Activated T-cell treated with anti-CD3 and anti-CD28 coated beads, Interleukin-2, amount 50 U/mL, for 24 hours (primary cell): ENCODE measurements at regions not wholly inside any gene's neighbourhood (a gene's known extent, or its start where the extent isn't known, plus 50 kb on each side); places are given as distances from the start of the nearest gene placed in this dataset.

Experiments used
- DNase-seq: peaks from one replicate; pipeline ENCODE4 v3.0.0-alpha.2; 2020
- H3K27ac Mint-ChIP-seq: 2 replicates; pipeline ENCODE4 v1.8.0; 2020; ENCODE audit warnings: mild to moderate bottlenecking, mixed read lengths
- H3K27me3 Mint-ChIP-seq: 2 replicates; pipeline ENCODE4 v1.8.0; 2020; ENCODE audit warnings: mixed read lengths
- H3K36me3 Mint-ChIP-seq: 2 replicates; pipeline ENCODE4 v1.8.0; 2020; ENCODE audit warnings: low read depth, mixed read lengths
- H3K4me1 Mint-ChIP-seq: 2 replicates; pipeline ENCODE4 v1.8.0; 2020; ENCODE audit warnings: low read depth, mixed read lengths
- H3K4me3 Mint-ChIP-seq: 2 replicates; pipeline ENCODE4 v1.8.0; 2020; ENCODE audit warnings: mild to moderate bottlenecking, moderate library complexity, mixed read lengths
- H3K9me3 Mint-ChIP-seq: 2 replicates; pipeline ENCODE4 v1.8.0; 2020; ENCODE audit warnings: mixed read lengths

DNA sequence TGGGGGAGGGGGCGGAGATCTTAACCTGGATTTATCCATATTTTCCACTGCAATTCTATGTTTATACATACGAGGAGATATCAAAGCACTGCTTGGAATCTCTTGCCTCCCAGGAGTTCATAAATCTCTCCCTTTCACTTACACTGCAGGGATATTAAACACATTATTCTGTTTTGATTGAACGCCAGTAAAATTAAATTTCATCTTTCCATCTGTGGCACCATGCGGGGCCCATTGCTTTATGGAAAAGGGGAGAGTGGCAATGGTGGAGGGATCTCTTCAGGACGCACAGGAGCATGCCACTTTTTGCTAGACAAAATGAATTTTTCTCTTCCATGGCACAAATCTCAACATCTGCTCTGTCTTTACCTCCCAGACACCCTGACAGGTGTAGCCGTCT is 648.0 kb upstream of the PLXNA2 start:
- no peak overlapping the region for H3K4me3 Mint-ChIP-seq
- no peaks in the 10 kb centered on the region for H3K27me3 Mint-ChIP-seq
- no peak overlapping the region for H3K27ac Mint-ChIP-seq
- DNase-seq, result no peak
- no peaks in the 10 kb centered on the region for H3K36me3 Mint-ChIP-seq
- H3K9me3 Mint-ChIP-seq, result no peaks in the 10 kb centered on the region
- H3K4me1 Mint-ChIP-seq, result no peaks in the 10 kb centered on the region

DNA sequence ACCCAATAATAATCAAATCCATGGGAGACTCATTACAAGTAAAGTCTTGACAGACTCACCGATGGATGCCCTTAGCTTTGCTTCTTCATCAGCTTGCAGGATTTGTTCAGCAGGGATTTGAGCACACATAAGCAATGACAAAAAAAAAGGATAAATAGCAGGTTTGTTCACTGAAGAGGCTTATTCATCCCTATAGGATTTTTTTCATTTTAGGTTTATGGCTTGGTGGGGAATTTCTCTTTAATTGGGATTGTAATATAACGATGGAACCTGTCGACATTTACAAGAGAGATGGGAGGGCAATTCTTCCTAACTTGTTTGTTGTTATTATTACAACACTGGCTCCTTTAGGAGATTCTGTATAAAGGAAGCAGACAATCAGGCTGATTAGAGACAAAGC is 649.1 kb upstream of the PLXNA2 start:
- Mint-ChIP-seq H3K4me1 (no peaks in the 10 kb centered on the region), H3K27ac (no peak overlapping the region), H3K36me3 (no peaks in the 10 kb centered on the region), H3K4me3 (no peak overlapping the region), H3K27me3 (no peaks in the 10 kb centered on the region), H3K9me3 (no peaks in the 10 kb centered on the region)
- DNase-seq, result no peak

DNA sequence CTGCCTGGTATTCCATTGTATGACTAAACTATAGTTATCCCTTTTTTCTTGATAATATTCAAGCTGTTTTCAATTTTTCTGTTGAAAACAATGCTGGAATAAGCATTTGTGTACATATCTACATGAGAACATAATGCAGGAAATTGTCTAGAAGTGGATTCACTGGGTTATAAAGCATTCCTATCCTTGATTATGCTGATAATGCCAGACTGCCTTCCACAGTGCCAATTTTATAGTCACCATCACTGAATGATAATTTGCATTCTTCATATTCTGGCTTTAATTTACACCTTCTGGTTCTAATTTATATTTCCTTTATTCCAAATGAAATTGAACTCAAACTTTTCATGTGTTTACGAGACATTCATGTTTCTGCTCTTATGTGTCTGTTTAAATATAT is 651.0 kb upstream of the PLXNA2 start:
- Mint-ChIP-seq H3K4me1 (no peaks in the 10 kb centered on the region), H3K36me3 (no peaks in the 10 kb centered on the region), H3K9me3 (peaks cover 2% of the 10 kb centered on the region), H3K4me3 (no peak overlapping the region), H3K27ac (no peak overlapping the region), H3K27me3 (peaks cover 2% of the 10 kb centered on the region)
- no peak for DNase-seq

DNA sequence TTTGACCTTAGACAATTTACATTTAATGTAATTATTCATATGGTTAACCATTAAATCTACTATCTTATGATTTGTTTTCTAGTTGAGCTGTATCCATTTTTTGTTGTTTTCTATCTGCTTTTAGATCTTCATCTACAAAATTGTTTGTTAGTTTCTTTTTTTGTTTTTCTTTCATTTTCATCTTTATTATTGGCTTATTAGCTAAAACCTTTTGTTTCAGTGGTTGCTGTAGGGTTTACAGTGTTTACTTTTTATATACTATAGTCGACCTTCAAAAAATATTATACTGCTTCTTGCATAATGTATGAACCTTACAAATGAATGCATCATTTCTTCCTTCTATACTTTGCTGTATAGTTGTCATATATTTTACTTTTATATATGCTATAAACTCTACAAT is 651.6 kb upstream of the PLXNA2 start:
- no peaks in the 10 kb centered on the region for H3K36me3 Mint-ChIP-seq
- no peak overlapping the region for H3K4me3 Mint-ChIP-seq
- peaks cover 2% of the 10 kb centered on the region for H3K27me3 Mint-ChIP-seq
- no peaks in the 10 kb centered on the region for H3K4me1 Mint-ChIP-seq
- H3K9me3 Mint-ChIP-seq, result peaks cover 2% of the 10 kb centered on the region
- no peak for DNase-seq
- no peak overlapping the region for H3K27ac Mint-ChIP-seq

DNA sequence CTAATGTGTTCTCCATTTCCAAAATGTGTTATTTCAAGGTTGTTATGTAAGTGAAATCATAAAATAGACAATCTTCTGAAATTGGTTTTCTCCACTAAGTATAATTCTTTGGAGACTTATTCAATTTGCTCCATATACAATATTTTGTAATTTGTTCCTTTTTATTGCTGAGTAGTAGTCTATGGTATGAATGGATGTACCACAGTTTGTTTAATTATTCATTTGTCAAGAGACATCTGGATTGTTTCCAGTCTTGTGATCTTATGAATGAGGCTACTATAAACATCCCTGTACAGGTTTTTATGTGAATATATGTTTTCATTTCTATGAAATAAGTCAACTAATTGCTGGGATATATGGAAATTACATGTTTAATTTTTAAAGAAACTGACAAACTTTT is 652.6 kb upstream of the PLXNA2 start:
- H3K27ac Mint-ChIP-seq, result no peak overlapping the region
- no peak overlapping the region for H3K4me3 Mint-ChIP-seq
- no peak for DNase-seq
- peaks cover 2% of the 10 kb centered on the region for H3K27me3 Mint-ChIP-seq
- H3K9me3 Mint-ChIP-seq, result peaks cover 2% of the 10 kb centered on the region
- H3K4me1 Mint-ChIP-seq, result no peaks in the 10 kb centered on the region
- H3K36me3 Mint-ChIP-seq, result no peaks in the 10 kb centered on the region

DNA sequence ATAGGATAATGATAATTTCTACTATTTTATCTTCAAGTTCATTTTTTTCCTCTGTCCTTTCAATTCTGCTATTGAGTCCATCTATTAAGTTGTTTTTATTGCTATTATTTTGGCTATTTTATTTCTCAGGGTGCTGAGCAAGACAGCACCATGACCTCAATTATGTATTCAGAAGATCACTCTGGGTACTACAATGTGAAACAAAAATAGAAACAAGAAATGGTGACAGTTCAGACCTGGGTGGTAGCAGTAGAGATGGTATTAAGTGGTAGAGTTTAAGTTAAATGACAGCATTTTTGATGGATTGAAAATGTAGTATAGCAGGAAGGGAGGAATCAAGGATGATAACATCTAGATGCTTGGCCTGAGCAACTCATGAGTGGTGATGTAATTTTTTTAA is 655.3 kb upstream of the PLXNA2 start:
- Mint-ChIP-seq H3K27me3 (peaks cover 6% of the 10 kb centered on the region), H3K4me1 (no peaks in the 10 kb centered on the region), H3K27ac (no peak overlapping the region), H3K4me3 (no peak overlapping the region), H3K9me3 (peaks cover 2% of the 10 kb centered on the region), H3K36me3 (no peaks in the 10 kb centered on the region)
- no peak for DNase-seq

DNA sequence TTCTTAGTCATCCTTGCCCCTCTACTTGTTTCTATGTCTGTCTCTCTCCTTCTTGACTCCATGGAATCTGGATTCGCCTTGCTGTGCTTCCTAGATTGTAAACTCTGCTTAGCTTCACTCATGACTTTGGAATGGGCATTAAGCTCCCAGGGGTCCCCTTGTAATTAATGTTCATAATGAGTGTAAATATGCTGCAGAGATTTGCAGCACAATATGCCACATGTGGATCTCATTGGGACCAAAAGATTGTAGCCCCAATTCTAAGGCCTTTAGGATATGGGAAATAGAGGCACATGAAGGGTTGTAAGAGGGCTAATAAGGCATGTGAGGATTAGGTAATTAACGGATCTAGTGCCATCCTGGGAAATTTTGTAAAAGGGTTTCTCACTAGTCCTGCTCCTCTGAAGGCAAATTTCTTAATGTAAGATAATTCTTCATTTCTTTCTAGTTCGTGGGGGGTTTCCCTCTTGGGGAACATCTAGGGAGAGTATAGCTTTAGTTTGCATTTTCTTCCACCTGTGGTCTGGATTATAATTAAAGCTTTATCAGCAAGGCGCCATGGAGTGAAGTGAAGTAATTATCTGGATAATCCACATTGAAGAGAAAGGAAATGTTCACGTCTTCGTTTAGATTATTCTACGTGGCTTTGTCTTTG is 659.2 kb upstream of the PLXNA2 start:
- no peak overlapping the region for H3K27ac Mint-ChIP-seq
- DNase-seq, result no peak
- peaks cover 6% of the 10 kb centered on the region for H3K27me3 Mint-ChIP-seq
- no peaks in the 10 kb centered on the region for H3K36me3 Mint-ChIP-seq
- peaks cover 2% of the 10 kb centered on the region for H3K9me3 Mint-ChIP-seq
- H3K4me3 Mint-ChIP-seq, result no peak overlapping the region
- no peaks in the 10 kb centered on the region for H3K4me1 Mint-ChIP-seq

DNA sequence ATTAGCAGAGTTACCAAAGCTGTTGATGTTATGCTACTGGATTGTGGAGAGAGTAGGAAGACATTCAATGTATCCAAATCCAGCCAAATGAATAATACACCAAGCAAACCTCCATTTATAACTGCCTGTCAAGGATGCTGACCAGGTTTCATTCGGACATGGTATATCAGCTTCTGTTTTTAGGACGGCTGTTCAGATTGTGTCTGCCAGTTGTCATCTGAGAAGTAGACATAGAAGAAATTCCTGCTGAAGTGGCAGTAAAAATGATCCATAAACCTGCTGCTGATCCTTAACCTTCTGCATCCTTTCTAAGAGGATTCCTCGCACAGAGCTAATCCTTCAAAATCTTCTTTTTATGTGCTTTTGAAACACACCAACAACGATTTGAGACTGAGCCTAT is 663.6 kb upstream of the PLXNA2 start:
- Mint-ChIP-seq H3K36me3 (no peaks in the 10 kb centered on the region), H3K9me3 (no peaks in the 10 kb centered on the region), H3K4me3 (no peak overlapping the region), H3K27me3 (peaks cover 10% of the 10 kb centered on the region), H3K4me1 (no peaks in the 10 kb centered on the region), H3K27ac (no peak overlapping the region)
- no peak for DNase-seq

DNA sequence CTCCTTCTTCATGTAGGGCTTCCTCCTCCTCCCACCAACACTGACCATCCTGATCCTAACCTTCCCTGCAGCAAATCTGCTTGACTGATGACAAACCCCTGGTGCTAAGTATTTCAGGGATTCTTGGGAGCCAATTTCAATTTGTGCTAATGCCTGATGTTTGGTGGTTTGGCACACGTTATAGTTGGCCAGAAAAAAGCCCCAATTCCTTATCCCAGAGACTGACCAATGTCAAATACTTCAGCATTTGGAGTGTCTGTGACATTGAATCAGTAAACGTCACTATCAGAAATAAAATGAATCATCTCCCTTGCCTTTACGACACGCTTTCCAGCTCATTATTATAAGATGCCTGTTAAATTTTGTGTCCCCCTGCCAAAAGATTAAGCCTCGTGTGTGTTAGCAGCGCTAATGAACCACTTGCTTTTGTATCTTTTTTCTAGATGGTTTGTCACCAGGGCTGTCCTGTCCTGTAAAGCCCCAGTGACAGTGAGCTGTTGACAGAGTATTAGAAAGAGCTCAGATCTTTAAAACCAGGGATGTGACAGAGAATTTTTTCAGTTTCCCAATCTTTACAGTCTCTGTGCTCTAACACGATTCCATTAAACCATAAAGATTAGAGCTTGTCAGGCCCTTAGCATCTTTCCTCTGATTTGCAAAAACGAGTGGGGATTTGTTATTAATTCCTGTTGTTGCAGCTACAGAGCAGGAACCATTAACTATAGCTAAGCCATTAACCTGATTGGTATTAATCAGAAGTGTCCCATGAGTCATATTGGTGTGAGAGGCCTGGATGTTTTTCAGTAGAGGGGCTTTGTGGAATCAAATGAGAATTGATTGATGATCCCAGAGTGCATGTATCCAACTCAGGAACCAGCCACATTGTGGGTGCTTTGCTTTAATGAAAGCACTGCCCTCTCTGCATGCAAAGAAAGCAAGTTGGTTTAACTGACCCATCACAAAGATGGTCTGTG is 665.1 kb upstream of the PLXNA2 start:
- Mint-ChIP-seq H3K36me3 (no peaks in the 10 kb centered on the region), H3K9me3 (peaks cover 2% of the 10 kb centered on the region), H3K27me3 (peaks cover 6% of the 10 kb centered on the region), H3K4me3 (no peak overlapping the region), H3K4me1 (no peaks in the 10 kb centered on the region), H3K27ac (no peak overlapping the region)
- no peak for DNase-seq

DNA sequence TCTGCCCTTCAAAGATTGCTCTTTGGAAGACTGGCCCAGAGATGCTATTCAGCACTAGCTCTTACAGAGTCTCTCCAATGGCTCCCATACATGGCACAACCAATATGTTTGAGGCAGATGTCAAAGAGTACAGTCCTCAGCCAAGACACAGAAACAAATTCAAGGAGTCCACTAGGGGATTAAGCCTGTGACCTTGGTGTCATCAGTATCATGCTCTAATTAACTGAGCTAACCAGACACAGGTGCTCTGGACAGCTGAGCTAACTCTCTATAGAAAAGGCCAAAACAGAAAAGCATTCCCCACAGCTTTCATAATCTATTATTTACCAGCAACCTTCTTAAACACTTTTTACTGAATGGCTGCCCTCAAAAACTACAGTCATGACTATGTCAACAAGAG is 666.0 kb upstream of the PLXNA2 start:
- Mint-ChIP-seq H3K4me1 (no peaks in the 10 kb centered on the region), H3K27me3 (peaks cover 6% of the 10 kb centered on the region), H3K27ac (no peak overlapping the region), H3K36me3 (no peaks in the 10 kb centered on the region), H3K4me3 (no peak overlapping the region), H3K9me3 (peaks cover 2% of the 10 kb centered on the region)
- DNase-seq, result no peak

DNA sequence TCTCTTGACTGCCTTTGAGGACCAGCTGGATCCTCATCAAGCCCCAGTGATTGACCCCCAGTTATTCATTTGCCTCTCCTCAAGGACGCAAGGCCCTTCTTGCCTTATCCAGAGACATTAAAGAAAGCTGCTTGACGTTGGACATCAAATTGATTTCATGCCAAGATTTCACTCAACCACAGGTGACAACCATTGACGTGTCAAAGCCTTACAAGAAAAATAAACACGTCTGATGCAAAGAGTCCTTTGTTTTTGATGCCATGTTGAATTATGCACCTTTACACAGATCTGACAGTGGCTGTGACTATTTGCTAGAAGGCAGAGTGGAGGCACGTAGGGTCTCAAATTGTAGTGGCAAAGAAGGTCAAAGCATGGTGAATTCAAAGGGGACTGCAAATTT is 666.2 kb upstream of the CAMK1G start:
- no peak for DNase-seq
- Mint-ChIP-seq H3K4me1 (no peaks in the 10 kb centered on the region), H3K36me3 (no peaks in the 10 kb centered on the region), H3K27me3 (no peaks in the 10 kb centered on the region), H3K9me3 (peaks cover 2% of the 10 kb centered on the region), H3K27ac (no peak overlapping the region), H3K4me3 (no peak overlapping the region)

DNA sequence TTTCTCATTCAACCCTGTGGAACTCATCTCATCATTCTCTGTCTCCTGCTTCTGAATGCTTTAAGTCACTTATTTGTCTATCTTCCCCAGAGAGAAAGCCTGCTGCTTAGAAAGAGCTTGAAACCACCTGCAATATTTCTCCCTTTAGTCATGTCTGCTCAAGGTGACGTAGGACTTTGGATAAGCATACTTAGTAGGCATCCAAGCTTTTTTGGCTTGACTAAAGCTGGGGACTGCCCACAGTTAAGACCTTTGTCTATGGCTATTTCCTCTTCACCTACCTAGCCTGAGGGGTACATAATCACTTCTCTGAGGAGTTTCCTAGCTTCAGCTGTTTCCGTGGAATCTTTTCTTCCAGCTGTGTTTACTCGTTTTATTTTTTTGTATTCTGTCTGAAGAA is 665.8 kb upstream of the CAMK1G start:
- Mint-ChIP-seq H3K9me3 (peaks cover 2% of the 10 kb centered on the region), H3K4me3 (no peak overlapping the region), H3K27me3 (no peaks in the 10 kb centered on the region), H3K27ac (no peak overlapping the region), H3K36me3 (no peaks in the 10 kb centered on the region), H3K4me1 (no peaks in the 10 kb centered on the region)
- no peak for DNase-seq

DNA sequence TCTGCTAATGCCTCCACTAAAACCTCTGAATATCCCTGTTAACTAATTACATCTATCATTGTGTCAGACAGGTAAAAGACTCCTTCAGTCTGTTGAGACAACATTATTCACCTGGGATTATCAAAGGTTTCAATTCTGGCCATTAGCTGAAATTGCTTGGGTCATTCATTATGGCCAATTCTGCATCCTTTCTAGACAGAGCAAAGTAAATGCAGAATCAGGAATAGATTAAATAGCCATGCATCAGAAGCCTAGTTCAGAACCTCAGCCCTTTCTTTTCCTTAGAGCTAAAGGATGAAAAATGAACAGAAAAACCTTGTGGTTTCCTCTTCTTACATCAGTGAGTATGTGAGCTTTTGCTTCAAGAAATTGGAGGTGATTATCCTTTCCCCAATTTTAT is 665.4 kb upstream of the CAMK1G start:
- Mint-ChIP-seq H3K27ac (no peak overlapping the region), H3K4me1 (no peaks in the 10 kb centered on the region), H3K27me3 (no peaks in the 10 kb centered on the region), H3K9me3 (peaks cover under 1% of the 10 kb centered on the region), H3K36me3 (no peaks in the 10 kb centered on the region), H3K4me3 (no peak overlapping the region)
- DNase-seq, result no peak

DNA sequence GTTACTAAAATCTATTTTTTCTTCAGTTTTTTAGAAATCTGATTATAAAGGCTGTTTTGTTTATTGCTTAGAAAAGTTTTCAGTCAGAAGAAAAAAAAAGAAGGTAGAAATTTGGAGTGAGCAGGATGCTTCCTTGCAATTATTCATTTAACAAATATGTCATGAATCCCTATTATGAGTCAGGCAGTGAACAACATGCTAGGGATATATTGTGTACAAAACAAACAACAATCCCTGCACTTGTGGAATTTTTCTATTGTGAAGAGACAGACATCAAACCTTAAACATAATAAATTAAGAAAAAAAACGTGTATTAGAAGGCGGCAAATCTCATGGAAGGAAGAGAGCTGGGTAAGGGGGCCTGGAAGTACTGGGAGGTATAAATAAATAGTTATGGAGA is 664.1 kb upstream of the CAMK1G start:
- Mint-ChIP-seq H3K4me1 (no peaks in the 10 kb centered on the region), H3K36me3 (no peaks in the 10 kb centered on the region), H3K4me3 (no peak overlapping the region), H3K27ac (no peak overlapping the region), H3K9me3 (no peaks in the 10 kb centered on the region), H3K27me3 (no peaks in the 10 kb centered on the region)
- DNase-seq, result no peak

DNA sequence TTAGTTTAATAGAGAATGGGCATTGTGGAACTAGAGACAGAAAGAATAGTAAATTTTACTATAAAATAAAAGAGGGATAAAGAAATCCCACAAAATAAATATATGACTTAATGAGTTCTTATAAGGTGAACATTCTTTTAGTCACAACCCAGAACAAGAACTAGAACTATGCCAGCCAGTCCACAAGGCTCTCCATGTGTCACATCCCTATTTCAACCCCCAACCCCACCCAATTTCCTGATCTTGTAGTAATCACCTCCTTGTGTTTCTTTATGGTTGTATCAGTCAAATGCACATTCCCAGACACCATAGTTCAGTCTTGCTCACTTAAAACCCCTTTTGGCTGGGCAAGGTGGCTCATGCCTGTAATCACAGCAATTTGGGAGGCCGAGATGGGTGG is 662.3 kb upstream of the CAMK1G start:
- Mint-ChIP-seq H3K27me3 (peaks cover 4% of the 10 kb centered on the region), H3K4me3 (no peak overlapping the region), H3K9me3 (no peaks in the 10 kb centered on the region), H3K27ac (no peak overlapping the region), H3K36me3 (no peaks in the 10 kb centered on the region), H3K4me1 (no peaks in the 10 kb centered on the region)
- no peak for DNase-seq
